WTC11 (cell line): ENCODE measurements at regions not wholly inside any gene's neighbourhood (a gene's known extent, or its start where the extent isn't known, plus 50 kb on each side); places are given as distances from the start of the nearest gene placed in this dataset.

ENCODE experiments used
- CBFB ChIP-seq: sonication (generic); formaldehyde crosslinking; IDR thresholded peaks from 2 replicates; pipeline ENCODE4 v1.8.1; 2022; ENCODE audit warnings: mild to moderate bottlenecking, low read depth, missing genetic modification reagents
- IRF1 ChIP-seq: sonication (generic); formaldehyde crosslinking; IDR thresholded peaks from 2 replicates; pipeline ENCODE4 v1.8.0; 2023; ENCODE audit warnings: missing genetic modification reagents
- TF ChIP-seq, protein P1 (sequence below): fragments of 200-600 bp; IDR thresholded peaks from 2 replicates; pipeline ENCODE4 v1.8.0; 2022; ENCODE audit warnings: antibody characterized with exemption

- TF ChIP-seq, protein P1, sequence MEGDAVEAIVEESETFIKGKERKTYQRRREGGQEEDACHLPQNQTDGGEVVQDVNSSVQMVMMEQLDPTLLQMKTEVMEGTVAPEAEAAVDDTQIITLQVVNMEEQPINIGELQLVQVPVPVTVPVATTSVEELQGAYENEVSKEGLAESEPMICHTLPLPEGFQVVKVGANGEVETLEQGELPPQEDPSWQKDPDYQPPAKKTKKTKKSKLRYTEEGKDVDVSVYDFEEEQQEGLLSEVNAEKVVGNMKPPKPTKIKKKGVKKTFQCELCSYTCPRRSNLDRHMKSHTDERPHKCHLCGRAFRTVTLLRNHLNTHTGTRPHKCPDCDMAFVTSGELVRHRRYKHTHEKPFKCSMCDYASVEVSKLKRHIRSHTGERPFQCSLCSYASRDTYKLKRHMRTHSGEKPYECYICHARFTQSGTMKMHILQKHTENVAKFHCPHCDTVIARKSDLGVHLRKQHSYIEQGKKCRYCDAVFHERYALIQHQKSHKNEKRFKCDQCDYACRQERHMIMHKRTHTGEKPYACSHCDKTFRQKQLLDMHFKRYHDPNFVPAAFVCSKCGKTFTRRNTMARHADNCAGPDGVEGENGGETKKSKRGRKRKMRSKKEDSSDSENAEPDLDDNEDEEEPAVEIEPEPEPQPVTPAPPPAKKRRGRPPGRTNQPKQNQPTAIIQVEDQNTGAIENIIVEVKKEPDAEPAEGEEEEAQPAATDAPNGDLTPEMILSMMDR, result no peak
- TF ChIP-seq CBFB (CRISPR knock-in tag) (no peak), IRF1 (CRISPR knock-in tag) (no peak)
Measured at GRCh38 chr7:125169088-125169487, 239.5 kb upstream of the POT1 start.
